BJ (cell line): ENCODE measurements at regions not wholly inside any gene's neighbourhood (a gene's known extent, or its start where the extent isn't known, plus 50 kb on each side); places are given as distances from the start of the nearest gene placed in this dataset.

Experiments
- CTCF ChIA-PET: fragments of 350-600 bp; formaldehyde crosslinking; extraction: SDS; loops from one replicate; lab custom pipeline; 2021; ENCODE audit warnings: antibody characterized with exemption, inconsistent platforms; lab: Yijun Ruan, JAX
- POLR2A ChIA-PET: fragments of 300-600 bp; sonication (Branson Sonifier 250); formaldehyde crosslinking; extraction: SDS; loops from one replicate; lab custom pipeline; 2021; ENCODE audit warnings: antibody characterized with exemption; lab: Charles Lee
- DNase-seq: peaks from one replicate; pipeline ENCODE4 v3.0.0-alpha.2; 2011; ENCODE audit warnings: low read depth
- H3K27me3 ChIP-seq: 2 replicates; pipeline ENCODE4 v1.6.0; 2011; ENCODE audit warnings: low read length; ENCODE audit not compliant: control insufficient read depth, insufficient read depth
- H3K36me3 ChIP-seq: 2 replicates; pipeline ENCODE4 v1.5.1; 2011; ENCODE audit warnings: low read length; ENCODE audit not compliant: control insufficient read depth, insufficient read depth
- H3K4me3 ChIP-seq: 2 replicates; pipeline ENCODE4 v1.5.1; 2011; ENCODE audit warnings: low read depth, mild to moderate bottlenecking, control low read depth, low read length
- TF ChIP-seq, protein P1 (sequence below): IDR thresholded peaks from 2 replicates; pipeline ENCODE4 v1.5.1; 2011; ENCODE audit warnings: low read depth, mild to moderate bottlenecking, control low read depth, inconsistent platforms, low read length, moderate library complexity; ENCODE audit not compliant: insufficient read depth

GRCh38 chr11:112814168-112814567, 147.1 kb upstream of the NCAM1 start:
- H3K36me3 ChIP-seq, result no peaks in the 10 kb centered on the region
- TF ChIP-seq, protein P1, sequence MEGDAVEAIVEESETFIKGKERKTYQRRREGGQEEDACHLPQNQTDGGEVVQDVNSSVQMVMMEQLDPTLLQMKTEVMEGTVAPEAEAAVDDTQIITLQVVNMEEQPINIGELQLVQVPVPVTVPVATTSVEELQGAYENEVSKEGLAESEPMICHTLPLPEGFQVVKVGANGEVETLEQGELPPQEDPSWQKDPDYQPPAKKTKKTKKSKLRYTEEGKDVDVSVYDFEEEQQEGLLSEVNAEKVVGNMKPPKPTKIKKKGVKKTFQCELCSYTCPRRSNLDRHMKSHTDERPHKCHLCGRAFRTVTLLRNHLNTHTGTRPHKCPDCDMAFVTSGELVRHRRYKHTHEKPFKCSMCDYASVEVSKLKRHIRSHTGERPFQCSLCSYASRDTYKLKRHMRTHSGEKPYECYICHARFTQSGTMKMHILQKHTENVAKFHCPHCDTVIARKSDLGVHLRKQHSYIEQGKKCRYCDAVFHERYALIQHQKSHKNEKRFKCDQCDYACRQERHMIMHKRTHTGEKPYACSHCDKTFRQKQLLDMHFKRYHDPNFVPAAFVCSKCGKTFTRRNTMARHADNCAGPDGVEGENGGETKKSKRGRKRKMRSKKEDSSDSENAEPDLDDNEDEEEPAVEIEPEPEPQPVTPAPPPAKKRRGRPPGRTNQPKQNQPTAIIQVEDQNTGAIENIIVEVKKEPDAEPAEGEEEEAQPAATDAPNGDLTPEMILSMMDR, result no peak
- ChIA-PET POLR2A (no interaction called here), CTCF (no interaction called here)
- DNase-seq, result no peak
- H3K27me3 ChIP-seq, result no peaks in the 10 kb centered on the region
- H3K4me3 ChIP-seq, result no peak overlapping the region

DNA sequence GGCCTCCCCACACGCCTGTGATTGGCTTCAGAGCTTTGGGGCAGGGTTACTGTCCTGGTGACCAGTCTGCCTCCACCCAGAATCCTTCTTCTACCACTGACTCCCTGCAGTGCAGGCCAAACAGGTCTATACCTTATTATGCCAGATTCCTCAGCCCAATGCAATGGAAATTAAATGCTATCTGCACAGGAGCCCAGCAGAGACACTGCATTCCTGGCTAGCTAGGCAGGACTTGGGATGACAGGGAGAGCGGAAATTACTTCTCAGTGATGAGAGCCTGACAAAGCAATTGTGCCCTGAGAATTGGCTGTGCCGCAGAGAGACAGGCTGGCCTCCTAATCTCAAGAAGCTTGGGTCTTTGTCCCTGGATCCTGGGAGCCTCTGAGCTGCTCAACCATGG, 143.8 kb upstream of the NCAM1 start:
- H3K27me3 ChIP-seq, result no peaks in the 10 kb centered on the region
- ChIA-PET CTCF (interaction anchor here (0.8 kb wide), 1 partner anchor 10 kb away, joined by 4 read pairs; no protein-coding TSS in a partner anchor), POLR2A (interaction anchor here (0.6 kb wide), 1 partner anchor 27 kb away, joined by 3 read pairs; no protein-coding TSS in a partner anchor)

GRCh38 chr11:112822478-112823274, 138.5 kb upstream of the NCAM1 start:
- TF ChIP-seq, protein P1, result no peak
- CTCF ChIA-PET, result no interaction called here
- POLR2A ChIA-PET, result no interaction called here
- no peak for DNase-seq
- no peaks in the 10 kb centered on the region for H3K27me3 ChIP-seq
- H3K4me3 ChIP-seq, result no peak overlapping the region
- H3K36me3 ChIP-seq, result no peaks in the 10 kb centered on the region

More for the DNA sequence above, 143.8 kb upstream of the NCAM1 start:
- no peak overlapping the region for H3K4me3 ChIP-seq
- DNase-seq, result no peak
- TF ChIP-seq, protein P1, result no peak
- H3K36me3 ChIP-seq, result no peaks in the 10 kb centered on the region

- TF ChIP-seq, protein P1, result no peak
- H3K36me3 ChIP-seq, result no peaks in the 10 kb centered on the region
- H3K27me3 ChIP-seq, result no peaks in the 10 kb centered on the region
- CTCF ChIA-PET, result interaction anchor here (0.6 to 0.7 kb wide), 2 partner anchors 223 to 417 kb away, joined by 3 read pairs; no protein-coding TSS in a partner anchor
- POLR2A ChIA-PET, result no interaction called here
- no peak for DNase-seq
- no peak overlapping the region for H3K4me3 ChIP-seq
These were observed 135.2 kb upstream of the NCAM1 start for GRCh38 chr11:112826026-112826425.

DNA sequence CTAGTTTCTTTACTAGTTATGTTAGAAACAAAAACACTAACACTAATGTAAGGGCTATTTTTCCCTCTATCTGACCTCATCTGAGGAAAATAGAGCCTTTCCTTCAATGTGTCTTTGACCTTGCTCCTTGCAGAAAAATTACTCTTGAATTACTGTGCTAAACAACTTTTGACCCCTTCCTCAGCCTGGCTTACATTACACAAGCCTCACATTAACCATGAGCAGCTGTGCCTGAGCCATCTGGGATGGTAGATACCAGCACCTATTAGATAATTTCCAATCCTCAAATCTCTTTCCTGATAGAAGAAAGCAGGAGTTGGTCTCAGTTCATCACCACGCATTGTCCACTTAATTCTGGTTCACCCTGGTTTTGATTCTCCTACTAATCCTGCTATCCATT, 134.4 kb upstream of the NCAM1 start:
- TF ChIP-seq, protein P1, result no peak
- H3K36me3 ChIP-seq, result no peaks in the 10 kb centered on the region
- ChIA-PET CTCF (interaction anchor here (0.6 to 0.7 kb wide), 2 partner anchors 222 to 416 kb away, joined by 3 read pairs; no protein-coding TSS in a partner anchor), POLR2A (no interaction called here)
- no peak for DNase-seq
- H3K4me3 ChIP-seq, result no peak overlapping the region
- H3K27me3 ChIP-seq, result no peaks in the 10 kb centered on the region
